NB4 (cell line): ENCODE measurements at regions not wholly inside any gene's neighbourhood (a gene's known extent, or its start where the extent isn't known, plus 50 kb on each side); places are given as distances from the start of the nearest gene placed in this dataset.

ENCODE experiments used
- CTCF ChIP-seq: IDR thresholded peaks from one replicate; pipeline ENCODE4 v1.5.1; 2012; ENCODE audit warnings: low read depth, low read length
- MAX ChIP-seq: IDR thresholded peaks from 2 replicates; pipeline ENCODE4 v1.6.1; 2011; ENCODE audit warnings: low read depth, low read length
- MYC ChIP-seq: IDR thresholded peaks from 2 replicates; pipeline ENCODE4 v1.6.1; 2011; ENCODE audit warnings: low read depth, low read length
- POLR2A ChIP-seq: IDR thresholded peaks from 2 replicates; pipeline ENCODE4 v1.6.1; 2011; ENCODE audit warnings: mild to moderate bottlenecking; ENCODE audit not compliant: insufficient read length; ENCODE audit errors: extremely low read depth

- TF ChIP-seq CTCF: no peak
- TF ChIP-seq POLR2A: no peak
- TF ChIP-seq MAX: no peak
- TF ChIP-seq MYC: no peak
Measured at GRCh38 chr7:24063721-24064120, 220.3 kb upstream of the NPY start.
